Renal cortical epithelial cell (primary cell): ENCODE measurements at regions not wholly inside any gene's neighbourhood (a gene's known extent, or its start where the extent isn't known, plus 50 kb on each side); places are given as distances from the start of the nearest gene placed in this dataset.

Experiments
- DNase-seq: peaks from one replicate; pipeline ENCODE4 v3.0.0-alpha.2; 2011; ENCODE audit warnings: low read depth

DNA sequence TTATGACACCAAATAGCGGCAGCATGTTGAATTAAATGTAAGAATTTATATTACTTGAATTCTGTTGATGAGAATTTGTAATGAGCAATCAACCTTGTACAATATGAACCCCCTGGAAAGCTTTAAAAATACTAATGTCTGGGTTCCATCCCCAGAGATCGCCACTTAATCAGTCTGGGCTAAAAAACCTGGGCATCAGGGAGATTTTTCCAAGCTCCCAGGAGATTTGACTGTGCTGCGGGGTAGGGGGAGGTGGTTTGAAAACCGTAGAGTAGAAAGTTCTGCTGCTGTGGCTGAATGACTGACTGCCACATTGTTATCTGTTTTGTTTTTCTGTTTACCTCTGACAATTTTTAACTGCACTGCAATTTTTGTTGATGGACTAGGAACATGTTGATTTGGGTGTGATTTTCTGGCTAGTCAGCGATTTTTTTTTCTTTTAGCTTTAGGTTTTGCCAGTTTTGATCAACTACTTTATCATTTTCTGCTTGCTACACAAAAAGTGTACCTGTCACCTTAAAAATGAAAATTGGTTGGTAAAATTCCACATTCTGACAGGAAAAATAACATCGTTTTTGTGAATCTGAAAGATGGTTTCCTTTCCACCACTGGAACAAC is 79.3 kb downstream of the PCTP start:
- DNase-seq: no peak

DNA sequence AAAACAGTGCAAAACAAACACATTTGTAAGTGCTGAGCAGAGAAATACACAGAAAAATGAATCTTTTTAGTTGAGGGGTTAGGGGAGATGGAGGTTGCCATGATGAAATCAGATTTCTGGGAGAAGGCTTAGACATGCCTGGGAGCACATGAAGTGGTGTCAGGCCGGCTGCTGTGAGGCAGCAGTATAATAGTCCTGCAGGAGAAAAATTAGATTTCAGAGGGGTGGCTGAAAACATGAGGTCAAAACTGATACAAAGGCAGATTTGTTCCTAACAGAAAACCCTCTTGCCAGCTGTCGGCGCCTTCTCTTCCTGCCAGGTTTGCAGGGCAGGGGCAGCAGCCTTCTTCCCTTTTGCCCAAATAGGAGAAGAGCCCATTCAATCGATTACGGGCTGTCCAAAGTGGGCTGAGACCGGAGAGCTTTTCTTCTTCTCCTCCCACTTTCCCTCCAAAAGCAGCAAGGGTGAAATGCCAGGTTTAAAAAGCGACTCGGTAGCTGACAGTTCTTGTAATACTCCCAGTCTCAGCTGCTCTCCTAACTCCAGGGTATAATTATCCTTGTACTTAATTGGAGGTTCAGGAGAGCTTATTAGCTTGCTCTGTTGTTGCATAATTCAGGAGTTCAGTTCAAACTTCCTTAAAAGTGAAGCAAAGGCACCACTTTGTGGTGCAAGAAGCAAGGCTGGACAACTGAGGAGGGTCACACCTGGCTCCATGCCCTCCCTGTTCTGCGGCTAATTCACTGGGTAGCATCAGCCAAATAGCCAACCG is 80.0 kb downstream of the PCTP start:
- DNase-seq: no peak

- DNase-seq: no peak
These were observed 82.5 kb downstream of the PCTP start for GRCh38 chr17:55833306-55833705.

DNA sequence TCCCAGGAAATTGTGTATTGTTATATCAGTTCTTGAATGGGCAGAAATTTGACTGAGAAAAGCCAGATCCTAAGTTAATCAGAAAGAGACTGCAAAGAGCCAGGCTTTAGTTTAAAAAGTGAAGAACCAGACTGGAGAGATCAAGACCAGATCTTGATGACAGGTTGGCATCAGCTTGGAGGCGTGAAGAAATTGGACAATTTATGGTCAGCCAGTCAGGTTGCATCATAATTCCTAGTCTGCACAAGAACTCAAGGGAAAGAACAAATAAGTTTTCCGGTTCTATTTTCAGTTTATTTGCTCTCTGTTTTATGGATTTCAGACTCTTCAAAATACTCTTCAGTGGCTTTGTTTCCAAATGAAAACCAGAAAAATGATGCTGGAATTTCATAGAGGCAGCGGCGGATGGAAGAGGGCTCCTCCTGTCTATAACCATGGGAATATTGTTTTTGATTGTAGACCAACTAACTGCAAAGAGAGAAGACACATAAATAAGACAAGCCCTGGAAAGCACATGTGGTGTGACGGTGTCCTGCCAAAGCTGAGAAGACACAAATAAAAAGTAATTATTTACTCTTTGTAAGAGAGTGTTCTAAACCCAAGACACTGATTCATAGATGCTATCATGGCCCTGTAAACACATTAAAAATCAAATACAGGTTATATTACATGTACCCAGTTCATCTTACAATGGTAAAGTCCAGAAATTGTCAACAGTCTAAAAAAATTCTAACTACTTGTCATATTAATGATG is 91.7 kb downstream of the PCTP start:
- no peak for DNase-seq

DNA sequence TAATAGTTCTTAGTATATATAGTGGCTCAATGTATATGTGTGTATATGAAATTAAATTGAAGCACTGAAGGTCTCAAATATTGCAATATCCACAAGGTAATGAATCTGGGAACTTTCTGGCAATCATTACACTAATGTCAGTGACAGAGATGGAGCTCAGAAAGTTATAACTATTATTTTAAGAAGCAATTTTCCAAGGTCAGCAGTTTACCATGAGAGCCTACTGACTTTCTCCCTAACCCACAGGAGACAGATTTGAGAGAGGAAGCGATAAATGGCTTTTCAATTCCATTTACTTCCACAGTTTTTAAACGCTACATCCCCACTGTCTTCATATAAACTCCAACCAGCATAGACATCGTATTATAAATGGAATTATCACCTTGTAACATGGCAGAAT is 92.9 kb downstream of the PCTP start:
- DNase-seq: no peak

- no peak for DNase-seq
These were observed 94.5 kb downstream of the PCTP start for GRCh38 chr17:55845385-55845784.

GRCh38 chr17:55846745-55847144 is 95.9 kb downstream of the PCTP start:
- DNase-seq: no peak

DNA sequence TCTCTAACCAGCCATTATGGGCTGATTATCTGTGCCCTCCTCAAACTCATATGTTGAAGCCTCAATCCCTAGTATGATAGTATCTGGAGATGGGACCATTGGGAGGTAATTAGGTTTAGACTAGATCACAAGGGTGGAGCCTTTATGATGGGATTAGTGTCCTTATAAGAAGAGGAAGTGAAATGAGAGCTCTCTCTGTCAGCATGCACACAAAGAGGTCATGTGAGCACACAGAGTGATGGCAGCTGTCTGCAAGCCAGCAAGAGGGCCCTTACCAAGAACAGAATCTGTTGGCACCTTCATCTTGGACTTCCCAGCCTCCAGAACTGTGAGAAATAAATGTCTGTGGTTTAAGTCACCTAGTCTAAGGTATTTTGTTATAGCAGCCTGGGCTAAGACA is 101.9 kb downstream of the PCTP start:
- no peak for DNase-seq

- DNase-seq: no peak
These were observed 108.5 kb downstream of the PCTP start for GRCh38 chr17:55859301-55859795.

GRCh38 chr17:55865072-55865762 is 114.4 kb downstream of the PCTP start:
- no peak for DNase-seq

GRCh38 chr17:55870044-55870443 is 119.2 kb downstream of the PCTP start:
- no peak for DNase-seq

DNA sequence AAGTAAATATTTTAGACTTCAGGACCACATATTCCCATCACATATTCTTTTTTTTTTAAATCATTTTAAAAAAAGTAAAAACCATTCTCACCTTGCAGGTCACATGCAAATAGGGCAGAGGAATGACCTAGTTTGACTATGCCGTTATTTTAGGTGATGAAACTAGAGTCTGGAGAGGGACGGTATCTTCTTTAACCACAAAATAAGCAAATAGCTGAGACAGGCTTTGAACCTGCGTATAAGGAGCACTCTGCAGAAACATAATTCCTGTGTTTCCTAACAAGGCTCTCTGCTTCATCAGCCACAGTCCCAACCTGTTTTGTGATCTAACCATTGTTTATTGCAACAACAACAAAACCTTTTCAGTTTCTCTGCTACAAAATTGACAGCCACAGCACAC is 121.5 kb downstream of the PCTP start:
- no peak for DNase-seq

- DNase-seq: no peak
These were observed 122.3 kb downstream of the PCTP start for GRCh38 chr17:55873017-55873758.

DNA sequence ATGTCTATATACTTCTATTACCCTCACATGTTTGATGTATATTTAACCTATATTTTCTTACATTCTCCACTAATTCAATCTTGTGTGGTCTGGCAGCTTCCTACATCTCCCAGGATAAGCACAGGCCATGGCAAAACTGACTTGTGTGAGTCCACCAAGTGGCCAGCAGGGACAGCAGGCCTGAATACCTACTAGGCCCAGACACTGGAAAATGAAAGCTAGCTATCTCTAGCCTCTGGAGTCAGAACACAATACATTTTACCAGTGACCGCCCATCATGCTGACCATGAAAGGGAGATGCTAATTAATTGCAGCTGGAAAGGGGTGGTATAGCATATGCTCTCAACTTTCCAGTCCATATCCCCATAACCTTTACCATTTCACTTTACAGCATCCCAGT is 132.3 kb downstream of the PCTP start:
- no peak for DNase-seq

DNA sequence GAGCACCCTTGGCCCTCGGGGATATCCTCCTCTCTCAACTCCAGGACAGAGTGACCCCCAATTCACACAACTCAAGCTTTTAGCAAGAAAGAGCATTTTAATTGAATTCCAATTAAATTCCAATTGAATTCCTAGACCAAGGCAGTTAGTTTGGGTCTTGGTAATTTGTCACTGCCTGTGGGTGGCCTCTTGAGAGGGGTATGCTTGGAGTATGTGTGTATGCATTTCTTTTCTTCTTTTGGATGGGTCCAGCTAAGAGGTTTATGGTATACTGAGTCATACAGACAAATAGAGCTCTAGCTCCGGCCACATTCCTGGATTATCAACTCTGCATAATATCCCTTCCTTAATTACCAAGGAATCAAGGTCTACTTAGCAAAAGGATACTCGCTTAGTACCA is 136.7 kb downstream of the PCTP start:
- no peak for DNase-seq

- DNase-seq: no peak
These were observed 138.4 kb downstream of the PCTP start for GRCh38 chr17:55889271-55889670.

- DNase-seq: no peak
These were observed 144.4 kb downstream of the PCTP start for GRCh38 chr17:55895112-55895759.

- DNase-seq: no peak
These were observed 146.4 kb downstream of the PCTP start for GRCh38 chr17:55897301-55897700.

- DNase-seq: no peak
These were observed 147.3 kb downstream of the PCTP start for GRCh38 chr17:55898195-55898594.

- no peak for DNase-seq
These were observed 149.3 kb downstream of the PCTP start for GRCh38 chr17:55900188-55900587.
